IPS-NIHi11 (cell line): ENCODE measurements at regions not wholly inside any gene's neighbourhood (a gene's known extent, or its start where the extent isn't known, plus 50 kb on each side); places are given as distances from the start of the nearest gene placed in this dataset.

Source experiments
- DNase-seq: peaks from one replicate; pipeline ENCODE4 v3.0.0; 2012; ENCODE audit warnings: mixed read lengths, low spot score

GRCh38 chr6:156351346-156351966, 425.7 kb upstream of the ARID1B start:
- DNase-seq, result no peak

DNA sequence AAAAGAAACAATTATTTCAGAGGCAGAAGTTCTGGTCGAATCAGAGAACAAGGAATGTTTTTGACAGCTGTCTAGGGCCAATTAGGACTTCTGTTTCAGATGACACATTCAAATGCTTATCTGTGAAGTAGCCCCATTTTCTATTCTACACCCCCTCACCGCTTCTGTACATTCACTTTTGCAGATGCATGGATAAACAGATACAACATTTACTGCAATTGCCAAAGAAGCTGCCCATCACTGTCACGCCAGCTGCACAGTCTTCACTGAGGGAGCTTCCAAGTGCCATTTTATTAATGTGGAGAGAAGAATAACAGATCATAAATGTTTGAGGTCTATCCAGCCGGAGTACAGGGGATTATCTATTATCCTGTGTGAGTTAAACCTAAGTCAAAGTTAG, 426.8 kb upstream of the ARID1B start:
- no peak for DNase-seq

DNA sequence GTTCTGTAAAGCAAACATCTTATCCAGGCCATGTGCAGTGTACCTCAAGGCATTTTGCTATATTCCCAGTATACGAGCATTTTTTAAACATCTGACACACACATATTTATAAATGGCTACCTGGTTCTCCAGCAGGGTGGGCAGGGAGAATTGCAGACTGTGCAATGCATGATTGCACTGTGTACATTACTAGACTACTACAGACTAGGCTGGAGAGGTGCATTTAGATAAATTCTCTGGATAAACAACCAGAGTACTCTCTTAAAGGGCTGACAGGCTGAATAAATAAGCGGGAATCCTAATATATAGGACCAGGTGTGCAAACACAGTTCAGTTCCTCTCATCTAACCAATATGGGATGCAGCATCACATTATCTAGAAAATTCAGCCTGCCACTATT, 428.3 kb upstream of the ARID1B start:
- no peak for DNase-seq

GRCh38 chr6:156348424-156348823, 428.8 kb upstream of the ARID1B start:
- no peak for DNase-seq

GRCh38 chr6:156347656-156348055, 429.5 kb upstream of the ARID1B start:
- no peak for DNase-seq

GRCh38 chr6:156347246-156347645, 429.9 kb upstream of the ARID1B start:
- no peak for DNase-seq

- DNase-seq, result no peak
Observed at GRCh38 chr6:156345700-156346099, 431.5 kb upstream of the ARID1B start.

- DNase-seq, result no peak
Observed at GRCh38 chr6:156344491-156344890, 432.7 kb upstream of the ARID1B start.

- DNase-seq, result no peak
Observed at GRCh38 chr6:156337801-156338200, 439.4 kb upstream of the ARID1B start.

GRCh38 chr6:156336733-156337132, 440.4 kb upstream of the ARID1B start:
- DNase-seq, result no peak

DNA sequence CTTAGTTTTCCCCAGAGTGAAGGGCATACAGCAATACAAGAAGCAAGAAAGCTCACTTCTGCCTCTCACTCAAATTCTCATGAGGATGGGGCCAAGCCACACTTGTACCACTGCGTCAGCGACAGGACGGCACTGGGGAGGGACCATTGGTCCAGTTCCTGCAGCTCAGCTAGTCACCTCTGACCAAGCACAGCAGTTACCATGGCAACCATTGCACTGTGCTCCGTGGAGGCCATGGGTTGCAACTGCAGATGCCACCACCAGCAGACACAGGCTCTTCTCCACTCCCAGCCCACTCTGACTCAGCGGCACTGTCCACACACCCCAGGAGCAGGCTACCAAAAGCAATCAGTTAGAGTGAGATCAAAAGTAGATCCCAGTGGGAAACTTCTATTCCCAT, 441.1 kb upstream of the ARID1B start:
- peak; percentile 26 for DNase-seq

- DNase-seq, result no peak
Observed at GRCh38 chr6:156334966-156335365, 442.2 kb upstream of the ARID1B start.

DNA sequence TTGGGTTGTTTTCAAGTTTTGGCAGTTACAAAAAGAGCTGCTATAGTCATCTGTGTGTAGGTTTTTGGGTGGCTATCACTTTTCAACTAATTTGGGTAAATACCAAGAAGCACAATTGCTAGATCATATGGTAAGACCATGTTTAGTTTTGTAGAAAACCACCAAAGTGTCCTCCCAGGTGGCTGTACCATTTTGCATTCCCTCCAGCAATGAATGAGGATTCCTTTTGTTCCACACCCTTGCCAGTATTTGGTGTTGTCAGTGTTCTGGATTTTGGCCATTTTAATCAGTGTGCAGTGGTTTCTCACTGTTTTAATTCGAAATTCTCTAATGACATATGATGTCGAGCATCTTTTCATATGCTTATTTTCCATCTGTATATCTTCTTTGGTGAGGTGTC, 457.5 kb upstream of the ARID1B start:
- no peak for DNase-seq

- DNase-seq, result no peak
Observed at GRCh38 chr6:156316583-156317125, 460.5 kb upstream of the ARID1B start.

DNA sequence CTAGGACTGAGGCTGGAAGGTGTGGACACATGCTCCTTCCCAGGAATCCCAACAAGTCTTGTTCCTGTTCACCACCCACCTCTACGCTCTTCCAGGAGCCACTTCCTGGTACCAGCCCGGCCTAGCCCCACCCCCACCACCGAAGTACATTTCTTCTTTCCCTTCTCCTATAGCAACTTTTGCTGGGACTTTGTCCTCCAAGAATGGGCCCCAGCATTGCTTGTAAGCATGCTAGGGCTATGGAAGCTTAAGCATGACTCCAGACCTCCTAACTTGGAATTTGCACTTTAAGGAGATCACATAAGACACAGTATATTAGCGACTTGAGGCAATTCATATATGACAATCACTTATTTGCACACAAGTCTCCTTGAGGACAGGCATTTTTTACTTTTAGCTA, 462.0 kb upstream of the ARID1B start:
- no peak for DNase-seq

GRCh38 chr6:156313037-156313436, 464.1 kb upstream of the ARID1B start:
- no peak for DNase-seq

DNA sequence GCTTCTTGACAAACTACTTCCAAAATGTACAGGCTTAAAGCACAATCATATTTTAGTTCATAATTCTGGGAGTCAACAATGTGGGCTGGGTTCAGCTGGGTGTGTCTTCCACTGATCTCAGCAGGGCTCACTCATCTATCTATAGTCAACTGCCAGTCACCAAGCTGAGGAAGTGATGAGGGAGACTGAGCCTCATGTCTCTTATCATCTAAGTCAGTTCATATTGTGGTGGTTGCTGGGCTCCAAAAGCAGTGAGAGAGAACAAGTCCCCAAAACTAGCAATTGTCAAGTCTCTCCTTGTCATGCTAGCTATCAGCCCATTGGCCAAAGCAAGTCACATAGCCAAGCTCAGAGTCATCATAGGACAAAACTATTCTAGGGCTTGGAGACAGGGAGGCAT, 465.9 kb upstream of the ARID1B start:
- no peak for DNase-seq

- no peak for DNase-seq
Observed at GRCh38 chr6:156310701-156311100, 466.5 kb upstream of the ARID1B start.

DNA sequence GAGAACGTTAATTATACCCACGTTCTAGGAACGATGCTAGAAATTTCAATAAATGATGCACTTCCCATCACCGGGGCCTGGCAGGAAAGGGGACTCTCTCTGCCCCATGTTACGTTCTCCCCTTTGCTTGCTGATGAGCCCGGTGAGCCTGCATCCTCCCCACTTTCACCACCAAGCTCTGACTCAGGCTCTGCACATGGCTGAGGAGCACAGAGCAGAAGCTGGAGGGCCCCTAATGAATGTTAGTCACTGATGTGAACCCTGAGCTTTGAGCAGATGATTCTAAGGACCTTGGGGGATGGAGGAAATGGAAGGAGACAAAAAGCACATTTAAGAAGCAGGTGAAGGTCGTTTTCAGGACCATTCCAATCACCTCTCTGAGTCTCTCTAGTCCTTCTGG, 468.2 kb upstream of the ARID1B start:
- DNase-seq, result no peak

DNA sequence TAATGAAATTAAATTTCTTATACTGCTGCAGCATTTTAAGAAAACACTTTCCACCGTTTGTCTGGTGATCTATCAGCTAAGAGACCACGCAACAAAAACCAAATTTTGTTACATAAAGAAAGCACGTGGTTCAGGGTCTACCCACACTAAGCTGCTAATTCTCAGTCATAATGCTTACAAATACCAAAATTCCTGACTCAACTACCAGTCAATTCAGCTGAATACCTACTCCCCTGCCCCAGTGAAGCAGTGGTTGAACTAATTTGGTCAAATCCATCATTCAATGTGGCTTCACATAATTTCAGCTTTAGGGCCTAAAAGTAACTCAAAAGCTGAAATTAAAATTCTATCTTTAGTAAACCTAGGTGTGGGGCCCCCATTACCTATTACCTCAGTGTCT, 468.6 kb upstream of the ARID1B start:
- DNase-seq, result no peak

GRCh38 chr6:156306531-156306930, 470.6 kb upstream of the ARID1B start:
- no peak for DNase-seq

GRCh38 chr6:156283091-156283490, 494.1 kb upstream of the ARID1B start:
- DNase-seq, result no peak

- no peak for DNase-seq
Observed at GRCh38 chr6:156282087-156282486, 495.1 kb upstream of the ARID1B start.

DNA sequence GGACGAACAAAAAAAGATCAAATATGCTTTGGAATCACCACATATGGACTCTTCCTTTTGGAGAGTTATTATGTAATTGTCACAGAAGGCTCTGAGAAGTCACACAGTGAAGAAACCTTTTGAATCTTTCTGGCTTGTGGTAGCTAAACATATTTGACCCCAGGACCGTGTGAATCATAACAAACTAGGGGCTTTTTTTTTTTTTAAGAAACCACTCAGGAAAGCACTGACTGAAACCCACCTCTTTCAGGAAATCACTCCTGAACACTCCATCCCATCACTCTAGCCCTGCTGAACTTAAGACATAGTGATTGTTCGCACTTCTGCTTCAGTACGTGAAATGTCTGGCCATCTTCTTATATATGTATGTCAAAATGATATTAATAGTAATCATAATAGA, 495.9 kb upstream of the ARID1B start:
- no peak for DNase-seq
